ENCODE measurements at regions not wholly inside any gene's neighbourhood (a gene's known extent, or its start where the extent isn't known, plus 50 kb on each side); places are given as distances from the start of the nearest gene placed in this dataset.
"Not testable (repeated sequence)": the region's sequence is repeated elsewhere in the genome, so short reads cannot be mapped to it uniquely, and the experiment has no call there.

- H3K4me1 ChIP-seq (ENCODE audit: control insufficient read depth, insufficient read depth, low read length); H3K9me3 ChIP-seq (ENCODE audit: control insufficient read depth, low read length); H3K36me3 ChIP-seq (ENCODE audit: control insufficient read depth, insufficient read depth, low read length); H3K27ac ChIP-seq (ENCODE audit: insufficient read depth, low read depth, low read length, poor library complexity, severe bottlenecking); H3K4me3 ChIP-seq (ENCODE audit: insufficient read depth, low read depth, low read length); H3K27me3 ChIP-seq (ENCODE audit: control insufficient read depth, insufficient read depth, low read length, poor library complexity, severe bottlenecking): not testable (repeated sequence)
- WGBS, 2 experiments = 82 to 86% methylated on average over 8 to 11 of the region's 19 CpGs
Measured at GRCh38 chrX:1764883-1765364, 150.1 kb downstream of the ASMT start.

DNA sequence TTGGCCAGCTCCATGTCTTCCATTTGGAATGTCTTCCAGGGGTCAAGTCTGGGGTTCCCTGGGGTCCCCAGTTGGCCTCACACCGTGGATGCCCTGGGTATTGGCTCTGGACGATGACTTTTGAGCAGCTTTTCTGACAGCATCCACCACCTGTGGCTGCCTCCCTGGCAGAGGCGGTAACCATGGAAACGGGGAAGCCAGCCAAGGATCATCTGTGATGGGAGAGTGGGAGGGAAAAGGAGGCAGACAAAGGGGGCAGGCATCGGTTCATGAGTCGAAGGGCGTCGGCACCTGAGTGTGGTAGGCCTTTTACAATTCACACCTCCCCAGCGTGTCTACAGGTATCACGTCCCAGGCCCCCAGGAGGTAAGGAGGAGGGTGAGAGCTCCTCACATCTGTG is 152.2 kb downstream of the ASMT start:
- Histone ChIP-seq H3K27me3 (ENCODE audit: control insufficient read depth, insufficient read depth, low read length, poor library complexity, severe bottlenecking) (no peaks in the 10 kb centered on the region), H3K27ac (ENCODE audit: insufficient read depth, low read depth, low read length, poor library complexity, severe bottlenecking) (no peak overlapping the region), H3K9me3 (ENCODE audit: control insufficient read depth, low read length) (no peaks in the 10 kb centered on the region), H3K4me1 (ENCODE audit: control insufficient read depth, insufficient read depth, low read length) (no peaks in the 10 kb centered on the region), H3K36me3 (ENCODE audit: control insufficient read depth, insufficient read depth, low read length) (no peaks in the 10 kb centered on the region), H3K4me3 (ENCODE audit: insufficient read depth, low read depth, low read length) (no peak overlapping the region)
- 78 to 85% methylated on average over 10 of the region's 10 CpGs for WGBS, 2 experiments

- Histone ChIP-seq H3K27ac (ENCODE audit: insufficient read depth, low read depth, low read length, poor library complexity, severe bottlenecking) (no peak overlapping the region), H3K36me3 (ENCODE audit: control insufficient read depth, insufficient read depth, low read length) (no peaks in the 10 kb centered on the region), H3K9me3 (ENCODE audit: control insufficient read depth, low read length) (no peaks in the 10 kb centered on the region), H3K27me3 (ENCODE audit: control insufficient read depth, insufficient read depth, low read length, poor library complexity, severe bottlenecking) (no peaks in the 10 kb centered on the region), H3K4me3 (ENCODE audit: insufficient read depth, low read depth, low read length) (no peak overlapping the region), H3K4me1 (ENCODE audit: control insufficient read depth, insufficient read depth, low read length) (peaks cover 6% of the 10 kb centered on the region)
- WGBS, 2 experiments = 91 to 92% methylated on average over 4 of the region's 4 CpGs
Measured at GRCh38 chrX:1778817-1779216, 164.0 kb downstream of the ASMT start.

DNA sequence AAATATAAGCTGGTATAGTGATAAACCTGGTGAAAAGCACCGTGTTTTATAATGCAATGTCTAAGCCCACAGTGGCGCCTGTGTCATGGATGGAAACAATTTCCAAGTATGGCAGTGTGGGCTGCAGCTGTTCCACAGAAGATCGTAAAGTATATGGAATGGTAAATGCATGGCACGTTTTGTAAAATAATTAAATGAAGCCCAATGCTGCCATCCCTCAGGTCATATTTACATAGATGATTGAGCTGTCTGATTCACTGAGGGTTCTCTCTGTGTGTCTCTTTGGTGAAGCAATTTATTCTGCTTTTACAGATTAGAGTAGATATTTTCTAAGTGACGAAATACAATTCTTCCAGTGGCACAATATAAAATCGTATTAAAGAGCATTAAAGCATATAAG is 164.8 kb downstream of the ASMT start:
- H3K9me3 ChIP-seq (ENCODE audit: control insufficient read depth, low read length) = no peaks in the 10 kb centered on the region
- H3K27ac ChIP-seq (ENCODE audit: insufficient read depth, low read depth, low read length, poor library complexity, severe bottlenecking) = no peak overlapping the region
- no peaks in the 10 kb centered on the region for H3K27me3 ChIP-seq (ENCODE audit: control insufficient read depth, insufficient read depth, low read length, poor library complexity, severe bottlenecking)
- H3K4me1 ChIP-seq (ENCODE audit: control insufficient read depth, insufficient read depth, low read length) = peaks cover 6% of the 10 kb centered on the region
- 93 to 94% methylated on average over 5 to 6 of the region's 6 CpGs for WGBS, 2 experiments
- H3K36me3 ChIP-seq (ENCODE audit: control insufficient read depth, insufficient read depth, low read length) = no peaks in the 10 kb centered on the region
- H3K4me3 ChIP-seq (ENCODE audit: insufficient read depth, low read depth, low read length) = no peak overlapping the region

DNA sequence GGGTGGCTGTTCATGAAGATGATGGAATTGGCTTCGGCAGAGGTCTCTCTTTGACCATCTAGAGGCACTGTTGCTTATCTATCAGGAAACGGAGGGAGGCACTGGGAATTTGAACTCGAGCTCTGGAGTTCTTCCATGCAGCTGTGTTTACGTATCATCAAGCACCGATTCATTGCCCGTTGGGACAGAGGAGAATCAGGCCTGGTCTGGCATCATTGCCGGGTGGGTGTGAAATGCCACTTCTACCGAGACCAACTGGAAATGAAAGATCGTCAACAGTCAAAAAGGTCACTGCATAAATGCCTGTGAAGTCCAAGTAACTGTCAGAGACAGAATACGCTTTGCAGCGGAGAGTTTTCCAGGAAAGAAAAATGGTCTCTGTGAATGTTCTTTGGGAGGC is 166.9 kb downstream of the ASMT start:
- Histone ChIP-seq H3K4me3 (ENCODE audit: insufficient read depth, low read depth, low read length) (no peak overlapping the region), H3K4me1 (ENCODE audit: control insufficient read depth, insufficient read depth, low read length) (peaks cover 6% of the 10 kb centered on the region), H3K27me3 (ENCODE audit: control insufficient read depth, insufficient read depth, low read length, poor library complexity, severe bottlenecking) (no peaks in the 10 kb centered on the region), H3K36me3 (ENCODE audit: control insufficient read depth, insufficient read depth, low read length) (no peaks in the 10 kb centered on the region), H3K27ac (ENCODE audit: insufficient read depth, low read depth, low read length, poor library complexity, severe bottlenecking) (no peak overlapping the region), H3K9me3 (ENCODE audit: control insufficient read depth, low read length) (no peaks in the 10 kb centered on the region)
- 91 to 92% methylated on average over 11 of the region's 11 CpGs for WGBS, 2 experiments

GRCh38 chrX:1784773-1785172 is 169.9 kb downstream of the ASMT start:
- Histone ChIP-seq H3K4me1 (ENCODE audit: control insufficient read depth, insufficient read depth, low read length) (peaks cover 6% of the 10 kb centered on the region), H3K27ac (ENCODE audit: insufficient read depth, low read depth, low read length, poor library complexity, severe bottlenecking) (no peak overlapping the region), H3K9me3 (ENCODE audit: control insufficient read depth, low read length) (no peaks in the 10 kb centered on the region), H3K36me3 (ENCODE audit: control insufficient read depth, insufficient read depth, low read length) (no peaks in the 10 kb centered on the region), H3K4me3 (ENCODE audit: insufficient read depth, low read depth, low read length) (no peak overlapping the region), H3K27me3 (ENCODE audit: control insufficient read depth, insufficient read depth, low read length, poor library complexity, severe bottlenecking) (no peaks in the 10 kb centered on the region)
- 87 to 94% methylated on average over 3 of the region's 3 CpGs for WGBS, 2 experiments

DNA sequence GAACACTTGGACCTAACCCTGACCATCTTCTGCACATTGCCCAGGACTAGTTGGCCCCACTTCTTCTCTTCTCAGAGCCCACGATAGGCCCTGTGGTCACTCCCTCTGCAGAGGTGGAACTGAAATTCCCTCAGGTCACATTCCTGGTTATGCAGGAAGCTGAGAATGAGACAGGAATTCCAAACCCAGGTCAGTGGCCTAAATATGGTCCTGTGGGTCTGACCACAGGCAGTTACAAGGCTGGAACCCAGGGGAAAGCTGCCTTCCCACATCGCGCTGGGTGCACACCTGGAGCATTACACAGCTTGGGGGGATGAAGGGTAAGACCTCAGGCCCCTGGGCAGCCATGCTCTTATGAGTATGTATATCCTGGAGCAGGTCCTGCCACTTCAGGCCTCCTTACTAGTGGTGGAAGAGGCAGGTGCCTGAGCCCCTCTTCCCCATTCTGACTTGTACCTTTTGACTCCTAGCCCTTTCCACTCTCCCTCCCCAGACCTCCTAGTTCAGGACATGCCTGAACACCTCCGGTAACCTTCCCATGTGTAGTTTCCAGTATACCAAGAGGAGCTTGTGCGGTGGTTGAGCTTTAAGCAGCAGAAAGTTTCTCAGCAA is 173.5 kb downstream of the ASMT start:
- H3K27me3 ChIP-seq (ENCODE audit: control insufficient read depth, insufficient read depth, low read length, poor library complexity, severe bottlenecking) = no peaks in the 10 kb centered on the region
- no peaks in the 10 kb centered on the region for H3K4me1 ChIP-seq (ENCODE audit: control insufficient read depth, insufficient read depth, low read length)
- no peak overlapping the region for H3K27ac ChIP-seq (ENCODE audit: insufficient read depth, low read depth, low read length, poor library complexity, severe bottlenecking)
- 93 to 98% methylated on average over 5 of the region's 5 CpGs for WGBS, 2 experiments
- H3K4me3 ChIP-seq (ENCODE audit: insufficient read depth, low read depth, low read length) = no peak overlapping the region
- H3K36me3 ChIP-seq (ENCODE audit: control insufficient read depth, insufficient read depth, low read length) = no peaks in the 10 kb centered on the region
- H3K9me3 ChIP-seq (ENCODE audit: control insufficient read depth, low read length) = no peaks in the 10 kb centered on the region

- Histone ChIP-seq H3K4me3 (ENCODE audit: insufficient read depth, low read depth, low read length) (no peak overlapping the region), H3K36me3 (ENCODE audit: control insufficient read depth, insufficient read depth, low read length) (no peaks in the 10 kb centered on the region), H3K27ac (ENCODE audit: insufficient read depth, low read depth, low read length, poor library complexity, severe bottlenecking) (no peak overlapping the region), H3K4me1 (ENCODE audit: control insufficient read depth, insufficient read depth, low read length) (no peaks in the 10 kb centered on the region), H3K27me3 (ENCODE audit: control insufficient read depth, insufficient read depth, low read length, poor library complexity, severe bottlenecking) (no peaks in the 10 kb centered on the region), H3K9me3 (ENCODE audit: control insufficient read depth, low read length) (no peaks in the 10 kb centered on the region)
- WGBS, 2 experiments = 87 to 94% methylated on average over 1 of the region's 1 CpG
Measured at GRCh38 chrX:1792636-1793035, 177.8 kb downstream of the ASMT start.

GRCh38 chrX:1794586-1794985 is 179.7 kb downstream of the ASMT start:
- Histone ChIP-seq H3K36me3 (ENCODE audit: control insufficient read depth, insufficient read depth, low read length) (no peaks in the 10 kb centered on the region), H3K27ac (ENCODE audit: insufficient read depth, low read depth, low read length, poor library complexity, severe bottlenecking) (no peak overlapping the region), H3K27me3 (ENCODE audit: control insufficient read depth, insufficient read depth, low read length, poor library complexity, severe bottlenecking) (no peaks in the 10 kb centered on the region), H3K4me1 (ENCODE audit: control insufficient read depth, insufficient read depth, low read length) (no peaks in the 10 kb centered on the region), H3K4me3 (ENCODE audit: insufficient read depth, low read depth, low read length) (no peak overlapping the region), H3K9me3 (ENCODE audit: control insufficient read depth, low read length) (no peaks in the 10 kb centered on the region)
- 85% methylated on average over 9 of the region's 9 CpGs for WGBS, 2 experiments

DNA sequence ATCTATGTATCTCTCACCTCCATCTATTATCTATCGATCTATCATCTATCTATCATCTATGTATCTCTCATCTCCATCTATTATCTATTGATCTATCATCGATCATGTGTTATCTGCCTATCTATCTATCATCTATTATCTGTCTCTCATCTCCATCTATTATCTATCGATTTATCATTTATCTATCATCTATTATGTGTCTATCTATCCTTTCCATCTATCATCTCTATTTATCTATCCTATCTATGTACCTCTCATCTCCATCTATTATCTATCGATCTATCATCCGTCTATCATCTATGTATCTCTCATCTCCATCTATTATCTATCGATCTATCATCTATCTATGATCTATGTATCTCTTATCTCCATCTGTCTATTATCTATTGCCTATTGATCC is 188.1 kb downstream of the ASMT start:
- H3K9me3 ChIP-seq (ENCODE audit: control insufficient read depth, low read length) = no peaks in the 10 kb centered on the region
- H3K27ac ChIP-seq (ENCODE audit: insufficient read depth, low read depth, low read length, poor library complexity, severe bottlenecking) = no peak overlapping the region
- 94 to 95% methylated on average over 6 of the region's 6 CpGs for WGBS, 2 experiments
- peaks cover 10% of the 10 kb centered on the region for H3K4me1 ChIP-seq (ENCODE audit: control insufficient read depth, insufficient read depth, low read length)
- no peaks in the 10 kb centered on the region for H3K36me3 ChIP-seq (ENCODE audit: control insufficient read depth, insufficient read depth, low read length)
- no peak overlapping the region for H3K4me3 ChIP-seq (ENCODE audit: insufficient read depth, low read depth, low read length)
- H3K27me3 ChIP-seq (ENCODE audit: control insufficient read depth, insufficient read depth, low read length, poor library complexity, severe bottlenecking) = no peaks in the 10 kb centered on the region

GRCh38 chrX:1803741-1804140 is 188.9 kb downstream of the ASMT start:
- no peaks in the 10 kb centered on the region for H3K36me3 ChIP-seq (ENCODE audit: control insufficient read depth, insufficient read depth, low read length)
- no peaks in the 10 kb centered on the region for H3K9me3 ChIP-seq (ENCODE audit: control insufficient read depth, low read length)
- H3K27me3 ChIP-seq (ENCODE audit: control insufficient read depth, insufficient read depth, low read length, poor library complexity, severe bottlenecking) = no peaks in the 10 kb centered on the region
- H3K27ac ChIP-seq (ENCODE audit: insufficient read depth, low read depth, low read length, poor library complexity, severe bottlenecking) = no peak overlapping the region
- WGBS, 2 experiments = 99 to 100% methylated on average over 3 of the region's 3 CpGs
- no peak overlapping the region for H3K4me3 ChIP-seq (ENCODE audit: insufficient read depth, low read depth, low read length)
- H3K4me1 ChIP-seq (ENCODE audit: control insufficient read depth, insufficient read depth, low read length) = peaks cover 10% of the 10 kb centered on the region
